Endothelial cell of umbilical vein (primary cell): ENCODE measurements at regions not wholly inside any gene's neighbourhood (a gene's known extent, or its start where the extent isn't known, plus 50 kb on each side); places are given as distances from the start of the nearest gene placed in this dataset.
"Not testable (repeated sequence)": the region's sequence is repeated elsewhere in the genome, so short reads cannot be mapped to it uniquely, and the experiment has no call there.

ENCODE experiments used
- BruUV-seq: library from RNA; stranded (reverse); fragments of 400-500 nt; replicated peaks from 2 replicates; lab custom pipeline; 2021; lab: Mats Ljungman, UMichigan
- CTCF ChIA-PET: fragments of 300-600, 350-600 bp; sonication (Branson Sonifier 250); formaldehyde crosslinking; loops from one replicate; lab custom pipeline; 2021; ENCODE audit warnings: antibody characterized with exemption, inconsistent platforms; lab: Charles Lee
- POLR2A ChIA-PET: fragments of 300-600, 350-600 bp; sonication (Branson Sonifier 250); formaldehyde crosslinking; loops from one replicate; lab custom pipeline; 2021; ENCODE audit warnings: antibody characterized with exemption, inconsistent platforms; lab: Charles Lee
- DNase-seq: peaks from one replicate; pipeline ENCODE4 v3.0.0-alpha.2; 2011; ENCODE audit warnings: low read depth, low spot score
- FAIRE-seq: peaks from 2 replicates; lab custom pipeline; 2011; peaks lifted over from hg19 to GRCh38; lab: Jason Lieb, UNC
- H2AFZ ChIP-seq: 2 replicates; pipeline ENCODE4 v1.6.0; 2012; ENCODE audit warnings: low read depth, low read length, control low read depth, inconsistent platforms
- H3K27ac ChIP-seq: 2 replicates; pipeline ENCODE4 v1.5.1; 2011; ENCODE audit warnings: low read depth, mild to moderate bottlenecking, control low read depth, low read length, moderate library complexity; ENCODE audit not compliant: insufficient read depth
- H3K27me3 ChIP-seq, 2 experiments: 2 replicates each; pipeline versions ENCODE4 v1.6.0 to v1.6.1; 2011; ENCODE audit warnings: low read length in 2 of 2, mixed read lengths in 1 of 2; ENCODE audit not compliant: control insufficient read depth in 2 of 2, insufficient read depth in 2 of 2
- H3K36me3 ChIP-seq, 2 experiments: 2 replicates in 1 of 2; 3 replicates in 1 of 2; pipeline ENCODE4 v1.5.1; 2011; ENCODE audit warnings: low read length in 2 of 2, mild to moderate bottlenecking in 1 of 2, moderate library complexity in 1 of 2; ENCODE audit not compliant: control insufficient read depth in 2 of 2, insufficient read depth in 2 of 2; ENCODE audit errors: extremely low read depth in 1 of 2
- H3K4me1 ChIP-seq: 3 replicates; pipeline ENCODE4 v1.5.1; 2011; ENCODE audit warnings: mild to moderate bottlenecking, low read length; ENCODE audit not compliant: control insufficient read depth, insufficient read depth; ENCODE audit errors: extremely low read depth
- H3K4me2 ChIP-seq: 2 replicates; pipeline ENCODE4 v1.6.1; 2011; ENCODE audit warnings: low read length, control low read depth, mixed read lengths; ENCODE audit not compliant: insufficient read depth
- H3K4me3 ChIP-seq, 3 experiments: fragments of 200-600 bp in 1 of 3; sonication (generic), shearing (Covaris generic) in 1 of 3; replicated peaks in 1 of 3; 2 replicates each; pipeline ENCODE4 v1.5.1; 2011 to 2016; ENCODE audit warnings: control low read depth in 3 of 3, low read length in 3 of 3, mild to moderate bottlenecking in 2 of 3, inconsistent platforms in 1 of 3, low read depth in 1 of 3, moderate library complexity in 1 of 3; ENCODE audit not compliant: insufficient read depth in 1 of 3
- H3K79me2 ChIP-seq: 2 replicates; pipeline ENCODE4 v1.6.0; 2012; ENCODE audit warnings: low read length, inconsistent platforms; ENCODE audit not compliant: control insufficient read depth, insufficient read depth
- H3K9ac ChIP-seq: replicated peaks from 2 replicates; pipeline ENCODE3; 2011; ENCODE audit warnings: low read length, control low read depth; ENCODE audit not compliant: insufficient read depth; ENCODE audit errors: extremely low read depth
- H3K9me1 ChIP-seq: replicated peaks from 3 replicates; pipeline ENCODE4 v1.6.0; 2011; ENCODE audit warnings: mild to moderate bottlenecking, low read length; ENCODE audit not compliant: control insufficient read depth, insufficient read depth; ENCODE audit errors: extremely low read depth
- H3K9me3 ChIP-seq: replicated peaks from 2 replicates; pipeline ENCODE4 v1.5.1; 2012; ENCODE audit warnings: low read length, inconsistent platforms; ENCODE audit not compliant: control insufficient read depth, insufficient read depth
- H4K20me1 ChIP-seq: replicated peaks from 2 replicates; pipeline ENCODE3; 2011; ENCODE audit warnings: mild to moderate bottlenecking, low read length; ENCODE audit not compliant: control insufficient read depth, insufficient read depth; ENCODE audit errors: extremely low read depth
- GATA2 ChIP-seq: IDR thresholded peaks from 2 replicates; pipeline ENCODE4 v1.7.0; 2011; ENCODE audit warnings: low read depth, mild to moderate bottlenecking, moderate library complexity, mixed read lengths, low read length; ENCODE audit not compliant: insufficient read length, insufficient read depth
- JUN ChIP-seq: IDR thresholded peaks from 2 replicates; pipeline ENCODE4 v1.6.1; 2011; ENCODE audit warnings: borderline replicate concordance, low read depth; ENCODE audit not compliant: insufficient read length, insufficient read depth
- MAX ChIP-seq: IDR thresholded peaks from 2 replicates; pipeline ENCODE4 v1.6.1; 2011; ENCODE audit not compliant: insufficient read depth, insufficient read length
- dilution Hi-C: fragments of 300-500 bp; cut with MboI; formaldehyde crosslinking; loops from one replicate; pipeline ENCODE4 v1.15.0; 2019; ENCODE audit warnings: low sequenced_read_pairs; ENCODE audit not compliant: extremely low pct_ligation_motif_present
- intact Hi-C: fragments of 100-400 bp; cut with micrococcal nuclease; formaldehyde crosslinking; loops from one replicate; pipeline ENCODE4 v1.10.0; 2022

- Histone ChIP-seq H3K36me3 (no peaks in the 10 kb centered on the region), H3K27me3 (no peaks in the 10 kb centered on the region), H3K9me1 (no peaks in the 10 kb centered on the region), H3K27ac (no peak overlapping the region), H2AFZ (no peak overlapping the region), H3K79me2 (no peaks in the 10 kb centered on the region), H3K9ac (no peak overlapping the region), H3K9me3 (no peaks in the 10 kb centered on the region), H3K4me3 (no peak overlapping the region), H3K4me2 (no peak overlapping the region), H4K20me1 (no peaks in the 10 kb centered on the region), H3K4me1 (peaks cover 2% of the 10 kb centered on the region)
- CTCF ChIA-PET = interaction anchor here (0.8 to 2.3 kb wide), 5 partner anchors 13 to 194 kb away, joined by 3 to 7 read pairs (median 3); no protein-coding TSS in a partner anchor
- intact Hi-C loops = loop anchor here (2.0 kb wide), 1 partner anchor 30 kb away; no protein-coding TSS in a partner anchor
- no peak for FAIRE-seq
- no TSS peak for BruUV-seq
- TF ChIP-seq GATA2 (no peak), MAX (no peak), JUN (no peak)
- POLR2A ChIA-PET = no interaction called here
- dilution Hi-C loops = no loop called here
- DNase-seq = no peak
These were observed 281.8 kb upstream of the TGFBR2 start for GRCh38 chr3:30324587-30324986.

GRCh38 chr3:30327976-30328375 is 278.4 kb upstream of the TGFBR2 start:
- H4K20me1 ChIP-seq, H3K4me2 ChIP-seq, intact Hi-C loops, H3K27ac ChIP-seq, H3K4me3 ChIP-seq, H3K4me1 ChIP-seq, FAIRE-seq, H3K36me3 ChIP-seq, H3K79me2 ChIP-seq, H3K27me3 ChIP-seq, H3K9me3 ChIP-seq, DNase-seq, H2AFZ ChIP-seq, H3K9ac ChIP-seq, POLR2A ChIA-PET, H3K9me1 ChIP-seq, BruUV-seq: not testable (repeated sequence)
- CTCF ChIA-PET = interaction anchor here (1.4 kb wide), 1 partner anchor 286 kb away, joined by 4 read pairs; no protein-coding TSS in a partner anchor
- dilution Hi-C loops = loop anchor here (25.0 kb wide), 1 partner anchor 284 kb away; the partner anchor contains the start of gene TGFBR2

GRCh38 chr3:30328935-30329334 is 277.5 kb upstream of the TGFBR2 start:
- H4K20me1 ChIP-seq, H3K27ac ChIP-seq, H3K9ac ChIP-seq, BruUV-seq, H3K4me3 ChIP-seq, H3K9me1 ChIP-seq, POLR2A ChIA-PET, H2AFZ ChIP-seq, H3K27me3 ChIP-seq, H3K4me1 ChIP-seq, DNase-seq, H3K36me3 ChIP-seq, H3K79me2 ChIP-seq, H3K4me2 ChIP-seq, H3K9me3 ChIP-seq, intact Hi-C loops: not testable (repeated sequence)
- CTCF ChIA-PET = interaction anchor here (1.1 kb wide), 1 partner anchor 10 kb away, joined by 3 read pairs; no protein-coding TSS in a partner anchor
- dilution Hi-C loops = loop anchor here (25.0 kb wide), 1 partner anchor 283 kb away; the partner anchor contains the start of gene TGFBR2
- FAIRE-seq = peak; percentile 38
